NCI-H510A treated with DMSO at 0.1 percent for 48 hours (cell line): ENCODE measurements at regions not wholly inside any gene's neighbourhood (a gene's known extent, or its start where the extent isn't known, plus 50 kb on each side); places are given as distances from the start of the nearest gene placed in this dataset.

Experiments
- DNase-seq: peaks from one replicate; lab custom pipeline; 2025; lab: John Stamatoyannopoulos, UW

- no peak for DNase-seq
Measured at GRCh38 chr1:50292276-50292675, 131.0 kb downstream of the DMRTA2 start.

- no peak for DNase-seq
Measured at GRCh38 chr1:50289495-50289894, 133.7 kb downstream of the DMRTA2 start.

- DNase-seq, result no peak
Measured at GRCh38 chr1:50285994-50286393, 137.2 kb downstream of the DMRTA2 start.

- no peak for DNase-seq
Measured at GRCh38 chr1:50279622-50280330, 143.5 kb downstream of the DMRTA2 start.

- no peak for DNase-seq
Measured at GRCh38 chr1:50278961-50279360, 144.3 kb downstream of the DMRTA2 start.

GRCh38 chr1:50278410-50278809 lies 144.8 kb downstream of the DMRTA2 start:
- no peak for DNase-seq

GRCh38 chr1:50275566-50275965 lies 147.7 kb downstream of the DMRTA2 start:
- peak; percentile 72 for DNase-seq

- no peak for DNase-seq
Measured at GRCh38 chr1:50272912-50273311, 150.3 kb downstream of the DMRTA2 start.

GRCh38 chr1:50271968-50272578 lies 151.2 kb downstream of the DMRTA2 start:
- peak; percentile 49 for DNase-seq

- DNase-seq, result no peak
Measured at GRCh38 chr1:50271337-50271736, 151.9 kb downstream of the DMRTA2 start.

GRCh38 chr1:50270926-50271325 lies 152.3 kb downstream of the DMRTA2 start:
- DNase-seq, result no peak

GRCh38 chr1:50268049-50268448 lies 155.2 kb downstream of the DMRTA2 start:
- DNase-seq, result no peak

GRCh38 chr1:50266509-50266908 lies 156.7 kb downstream of the DMRTA2 start:
- DNase-seq, result no peak

- no peak for DNase-seq
Measured at GRCh38 chr1:50265790-50266314, 157.1 kb downstream of the ELAVL4 start.

GRCh38 chr1:50264590-50264989 lies 155.9 kb downstream of the ELAVL4 start:
- DNase-seq, result no peak

- DNase-seq, result no peak
Measured at GRCh38 chr1:50262436-50262835, 153.7 kb downstream of the ELAVL4 start.

GRCh38 chr1:50261951-50262350 lies 153.2 kb downstream of the ELAVL4 start:
- DNase-seq, result no peak

GRCh38 chr1:50257940-50258685 lies 149.4 kb downstream of the ELAVL4 start:
- no peak for DNase-seq

- DNase-seq, result no peak
Measured at GRCh38 chr1:50257029-50257428, 148.3 kb downstream of the ELAVL4 start.
